ENCODE measurements at regions not wholly inside any gene's neighbourhood (a gene's known extent, or its start where the extent isn't known, plus 50 kb on each side); places are given as distances from the start of the nearest gene placed in this dataset.

GRCh38 chr12:97082029-97082428 is 175.0 kb downstream of the NEDD1 start:
- DNase-seq (ENCODE audit: low read depth in 2 of 3, low spot score in 1 of 3), result no peak

DNA sequence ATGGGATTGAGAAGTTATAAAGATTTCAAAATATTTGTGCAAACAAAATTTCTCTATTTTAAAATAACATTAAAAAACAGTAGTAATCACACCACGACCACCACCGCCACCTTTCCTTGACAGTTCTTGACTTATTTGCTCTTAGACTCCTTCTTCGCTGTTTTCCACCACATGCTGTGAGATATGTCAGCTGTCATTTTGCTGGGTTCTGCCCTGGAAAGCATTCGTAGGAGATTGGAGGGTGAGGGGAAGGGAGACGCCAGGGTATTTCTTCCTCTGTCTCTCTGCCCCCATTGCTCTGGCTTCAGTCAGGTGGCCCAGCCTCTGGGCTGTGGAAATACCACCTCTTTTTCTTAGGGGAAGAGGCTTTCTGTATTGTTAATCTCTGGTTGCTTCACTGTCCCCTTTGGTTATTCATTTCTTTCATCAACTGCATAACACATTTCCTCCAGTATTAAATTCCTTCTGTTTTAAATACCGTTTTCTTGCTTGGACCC is 186.2 kb downstream of the NEDD1 start:
- no peak for DNase-seq (ENCODE audit: low read depth in 2 of 3, low spot score in 1 of 3)

- DNase-seq (ENCODE audit: low read depth in 2 of 3, low spot score in 1 of 3), result no peak
Measured at GRCh38 chr12:97097734-97098133, 190.7 kb downstream of the NEDD1 start.

GRCh38 chr12:97109441-97109840 is 202.4 kb downstream of the NEDD1 start:
- DNase-seq (ENCODE audit: low read depth in 2 of 3, low spot score in 1 of 3), result no peak

GRCh38 chr12:97112136-97112535 is 205.1 kb downstream of the NEDD1 start:
- no peak for DNase-seq (ENCODE audit: low read depth in 2 of 3, low spot score in 1 of 3)

GRCh38 chr12:97118796-97119375 is 211.8 kb downstream of the NEDD1 start:
- no peak for DNase-seq (ENCODE audit: low read depth in 2 of 3, low spot score in 1 of 3)

GRCh38 chr12:97127061-97127460 is 220.0 kb downstream of the NEDD1 start:
- no peak for DNase-seq (ENCODE audit: low read depth in 2 of 3, low spot score in 1 of 3)

DNA sequence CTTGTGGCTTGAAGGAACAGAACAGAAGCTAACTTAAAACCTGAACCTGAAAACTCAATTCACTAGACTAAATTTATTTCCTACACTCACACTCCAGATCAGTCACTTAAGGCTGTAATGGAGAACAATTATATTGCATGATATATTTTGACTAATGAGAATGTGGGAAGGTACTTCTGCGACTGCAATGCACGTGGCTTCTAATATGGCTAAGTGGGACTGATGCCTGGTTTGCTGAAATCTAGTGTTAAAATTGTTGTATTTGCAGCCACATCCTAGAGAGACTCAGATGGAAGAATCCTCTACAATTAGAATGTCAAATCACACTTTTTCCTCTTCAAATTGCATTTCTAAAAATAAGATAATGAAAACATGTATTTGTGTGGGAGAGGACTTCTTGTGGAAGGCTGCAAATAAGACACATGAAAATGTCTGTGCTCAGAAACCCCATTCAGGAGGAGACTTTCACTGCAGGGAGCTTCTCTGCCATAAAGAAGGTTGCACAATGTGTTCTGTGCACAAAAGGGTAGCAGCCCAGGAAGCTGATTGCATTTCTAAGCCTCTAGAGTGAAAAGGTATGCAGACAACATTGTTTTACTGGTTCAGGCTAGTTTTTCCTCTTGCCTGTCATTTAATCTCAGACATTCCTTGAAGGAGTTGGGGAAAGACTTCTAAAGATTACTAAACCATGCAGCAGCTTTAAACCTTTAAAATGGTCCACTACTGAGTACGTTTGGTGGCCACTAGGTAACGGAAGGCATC is 224.3 kb downstream of the NEDD1 start:
- DNase-seq (ENCODE audit: low read depth in 2 of 3, low spot score in 1 of 3), result no peak

DNA sequence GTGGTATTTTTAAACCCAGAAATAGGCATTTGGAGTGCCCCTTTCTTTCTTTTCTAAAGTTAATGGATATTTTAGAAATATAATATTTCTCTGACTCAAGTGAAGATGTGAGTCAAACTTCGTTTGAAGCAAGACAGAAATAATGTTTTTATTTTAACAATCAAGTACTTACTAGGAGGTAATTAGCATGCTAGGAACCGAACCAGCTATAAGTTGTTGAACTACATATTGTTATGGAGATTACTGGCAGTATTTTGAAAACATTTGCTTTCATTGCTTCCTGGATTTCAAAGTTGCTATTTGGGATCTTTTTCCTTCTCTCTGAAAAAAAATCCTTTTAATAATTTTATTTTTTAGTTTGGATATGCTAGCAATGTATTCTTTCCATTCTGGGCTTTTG is 225.2 kb downstream of the NEDD1 start:
- no peak for DNase-seq (ENCODE audit: low read depth in 2 of 3, low spot score in 1 of 3)

DNA sequence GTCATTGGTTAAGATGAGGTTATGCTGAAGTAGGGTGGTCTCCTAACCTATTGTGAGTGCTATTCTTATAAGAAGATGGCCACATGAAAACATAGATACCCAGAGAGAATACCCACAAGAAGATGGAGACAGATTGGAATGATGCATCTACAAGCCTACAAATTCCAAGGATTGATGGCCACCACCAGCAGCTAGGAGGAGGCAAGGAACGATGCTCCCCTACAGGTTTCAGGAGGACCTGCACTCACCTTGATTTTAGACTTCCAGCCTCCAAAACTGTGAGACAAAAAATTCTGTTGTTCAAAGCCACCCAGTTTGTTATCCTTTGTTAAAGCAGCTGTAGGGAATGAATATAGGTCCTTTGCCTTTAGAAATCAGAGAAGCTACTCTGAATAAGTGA is 227.4 kb downstream of the NEDD1 start:
- DNase-seq (ENCODE audit: low read depth in 2 of 3, low spot score in 1 of 3), result no peak

DNA sequence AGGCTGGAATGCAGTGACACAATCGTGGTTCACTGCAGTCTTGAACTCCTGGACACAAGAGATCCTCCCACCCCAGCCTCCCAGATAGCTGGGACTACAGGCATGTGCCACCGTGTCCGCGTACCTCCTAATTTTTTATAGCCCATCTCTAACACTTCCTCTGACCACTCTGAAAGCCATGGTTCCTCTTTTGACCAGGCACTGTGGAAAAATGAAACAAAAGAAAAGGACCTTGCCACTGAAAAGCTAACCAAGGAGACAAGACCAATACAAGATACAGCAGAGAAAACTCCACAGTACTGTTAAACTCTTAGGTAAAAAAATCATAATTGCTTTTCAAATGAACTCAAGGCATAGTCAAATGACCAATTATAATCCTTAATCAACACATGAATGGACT is 233.3 kb downstream of the NEDD1 start:
- no peak for DNase-seq (ENCODE audit: low read depth in 2 of 3, low spot score in 1 of 3)

GRCh38 chr12:97142737-97143410 is 235.8 kb downstream of the NEDD1 start:
- DNase-seq (ENCODE audit: low read depth in 2 of 3, low spot score in 1 of 3), result no peak

GRCh38 chr12:97148941-97149559 is 242.0 kb downstream of the NEDD1 start:
- peak; percentile 8 to 26 (median 26) for DNase-seq (ENCODE audit: low read depth in 2 of 3, low spot score in 1 of 3)

- no peak for DNase-seq (ENCODE audit: low read depth in 2 of 3, low spot score in 1 of 3)
Measured at GRCh38 chr12:97151481-97151880, 244.4 kb downstream of the NEDD1 start.

- no peak for DNase-seq (ENCODE audit: low read depth in 2 of 3, low spot score in 1 of 3)
Measured at GRCh38 chr12:97159377-97159776, 252.3 kb downstream of the NEDD1 start.

DNA sequence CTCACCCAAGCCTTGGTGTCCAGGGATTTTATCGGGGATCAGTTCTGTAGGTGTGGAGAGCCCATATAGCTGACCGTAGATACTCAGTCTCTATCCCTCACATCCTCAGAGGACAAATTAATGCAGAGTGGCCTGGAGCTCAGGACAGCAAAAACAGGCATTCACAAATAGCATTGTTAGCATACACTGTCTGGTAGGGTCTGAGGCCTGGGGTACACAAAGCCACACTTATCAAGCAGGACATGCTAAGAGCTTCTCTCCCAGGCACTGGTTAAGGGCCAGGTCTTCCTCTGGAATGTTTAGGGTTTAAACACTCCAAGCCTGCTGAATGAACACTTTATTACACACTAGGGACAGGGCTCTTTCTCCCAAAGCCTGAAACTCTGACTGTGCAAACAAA is 253.2 kb downstream of the NEDD1 start:
- DNase-seq (ENCODE audit: low read depth in 2 of 3, low spot score in 1 of 3), result no peak

GRCh38 chr12:97162173-97162572 is 255.1 kb downstream of the NEDD1 start:
- DNase-seq (ENCODE audit: low read depth in 2 of 3, low spot score in 1 of 3), result no peak

GRCh38 chr12:97164936-97165335 is 257.9 kb downstream of the NEDD1 start:
- DNase-seq (ENCODE audit: low read depth in 2 of 3, low spot score in 1 of 3), result no peak

- no peak for DNase-seq (ENCODE audit: low read depth in 2 of 3, low spot score in 1 of 3)
Measured at GRCh38 chr12:97167598-97167997, 260.5 kb downstream of the NEDD1 start.

DNA sequence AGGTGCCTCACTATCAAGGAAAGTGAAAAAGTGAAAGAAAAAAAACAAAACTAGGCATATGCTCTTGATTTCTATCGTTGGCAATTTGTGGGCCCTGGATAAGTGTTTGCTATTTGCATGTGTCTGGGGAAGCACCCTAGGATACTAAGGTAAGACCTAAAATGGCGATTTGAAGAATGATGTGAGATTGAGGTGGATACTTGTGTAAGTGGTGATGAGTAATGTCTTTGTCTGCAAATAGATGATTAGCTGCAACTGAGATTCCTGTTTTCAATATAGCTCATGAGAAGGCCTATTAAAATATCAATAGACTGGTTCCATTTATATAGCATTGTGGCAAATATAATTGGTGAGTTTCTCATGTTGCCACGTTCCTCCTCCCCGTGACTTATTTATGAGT is 261.7 kb downstream of the NEDD1 start:
- DNase-seq (ENCODE audit: low read depth in 2 of 3, low spot score in 1 of 3), result no peak

- no peak for DNase-seq (ENCODE audit: low read depth in 2 of 3, low spot score in 1 of 3)
Measured at GRCh38 chr12:97169889-97170567, 263.0 kb downstream of the NEDD1 start.

All from stimulated activated CD4-positive, alpha-beta T cell treated with anti-CD3 and anti-CD28 coated beads, Interleukin-12 subunit alpha, Interleukin-12 subunit beta, amount 100 ng/mL, for 48 hours (primary cell).